ENCODE measurements at regions not wholly inside any gene's neighbourhood (a gene's known extent, or its start where the extent isn't known, plus 50 kb on each side); places are given as distances from the start of the nearest gene placed in this dataset.

DNA sequence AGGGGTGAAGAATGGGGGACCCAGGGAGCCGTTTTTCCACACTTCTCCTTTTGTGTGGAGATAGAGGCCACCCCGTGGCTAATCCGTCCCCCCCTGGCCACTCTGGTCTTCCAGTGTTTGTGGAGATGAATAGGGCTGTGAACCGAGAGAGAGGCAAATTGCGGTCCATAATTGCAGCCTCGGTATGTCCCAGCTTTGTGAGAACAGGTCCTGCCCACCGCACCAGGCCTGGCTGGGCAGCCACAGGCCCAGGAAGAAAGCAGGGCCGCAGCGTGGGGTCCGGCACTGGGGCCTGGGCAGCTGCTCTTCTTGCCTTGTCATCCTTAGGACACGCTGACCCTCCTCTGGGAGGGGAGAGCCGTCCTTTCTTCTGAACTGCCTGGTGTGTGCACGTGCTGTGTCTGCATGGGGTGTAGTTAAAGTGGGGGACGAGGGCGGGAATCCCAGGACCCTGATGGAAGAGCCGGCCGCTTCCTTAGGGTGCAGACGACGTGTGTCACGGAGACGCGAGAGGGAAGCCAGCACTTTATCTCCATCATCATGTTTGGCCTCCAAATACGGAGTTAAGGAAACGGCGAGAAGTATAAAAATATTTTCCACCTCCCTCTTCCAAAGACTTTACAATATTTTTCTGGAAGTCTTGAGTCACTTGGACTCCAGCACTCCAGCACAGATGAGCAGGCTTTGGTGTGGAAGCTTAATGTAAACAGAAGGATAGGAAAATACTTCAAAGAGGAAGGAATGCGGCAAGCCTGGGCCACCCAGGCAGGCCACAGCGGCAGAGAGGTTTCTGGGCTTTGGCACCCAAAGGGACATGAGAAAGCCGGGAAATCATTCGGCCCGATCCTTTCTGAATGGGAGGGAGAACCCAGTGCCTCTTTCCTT lies 1248.4 kb downstream of the BRD1 start:
- Histone ChIP-seq H3K14ac (replicated peaks; ENCODE audit: low read depth, low read length) (no peak overlapping the region), H2BK120ac (ENCODE audit: low read depth, low read length) (no peak overlapping the region), H3K9me3 (ENCODE audit: control insufficient read depth, insufficient read depth, low read length) (peaks cover 13% of the 10 kb centered on the region), H3K4ac (ENCODE audit: low read depth, low read length) (no peak overlapping the region), H3K18ac (ENCODE audit: low read depth, low read length) (no peak overlapping the region), H3K56ac (ENCODE audit: extremely low read depth, insufficient read depth, low read length) (no peak overlapping the region), H4K20me1 (ENCODE audit: insufficient read depth, low read length) (no peaks in the 10 kb centered on the region), H2BK5ac (ENCODE audit: low read depth, low read length, poor library complexity, severe bottlenecking) (no peak overlapping the region), H3K36me3 (ENCODE audit: control insufficient read depth, insufficient read depth, low read length) (no peaks in the 10 kb centered on the region), H2BK20ac (ENCODE audit: low read depth, low read length) (no peak overlapping the region), H3K4me3 (ENCODE audit: insufficient read depth, low read depth, low read length) (no peak overlapping the region), H4K5ac (ENCODE audit: low read depth, low read length) (no peak overlapping the region), H3K9ac (ENCODE audit: low read depth, low read length) (no peak overlapping the region), H3K23ac (ENCODE audit: low read depth, low read length) (no peak overlapping the region), H3K27ac (ENCODE audit: insufficient read depth, low read length) (no peak overlapping the region), H3K79me1 (ENCODE audit: low read depth in 1 of 2, low read length in 2 of 2) (no peaks in the 10 kb centered on the region), H4K91ac (ENCODE audit: insufficient read depth, low read depth, low read length) (no peak overlapping the region), H3K4me2 (ENCODE audit: low read depth, low read length) (no peak overlapping the region), H3K4me1 (ENCODE audit: control insufficient read depth, insufficient read depth, low read length) (no peaks in the 10 kb centered on the region), H3K27me3 (ENCODE audit: control insufficient read depth, insufficient read depth, low read length) (no peaks in the 10 kb centered on the region; the same call in 1 of the 2 replicates), H2AFZ (replicated peaks; ENCODE audit: low read length, poor library complexity) (no peak overlapping the region), H3K9me1 (ENCODE audit: insufficient read depth, low read length) (no peaks in the 10 kb centered on the region), H4K8ac (ENCODE audit: low read depth in 2 of 2, low read length in 2 of 2) (no peak overlapping the region), H2BK15ac (ENCODE audit: low read depth, low read length) (no peak overlapping the region), H2AK9ac (replicated peaks; ENCODE audit: low read depth, low read length, poor library complexity) (no peak overlapping the region), H2AK5ac (ENCODE audit: low read depth, low read length) (no peak overlapping the region)
- CTCF ChIA-PET: no interaction called here
- ATAC-seq (ENCODE audit: low read depth): no peak
- intact Hi-C loops (cut with micrococcal nuclease) (no loop called here), in situ Hi-C loops (cut with MboI; ENCODE audit: low sequenced_read_pairs) (no loop called here), dilution Hi-C loops (cut with HindIII; ENCODE audit: low sequenced_read_pairs, unreplicated experiment) (no loop called here)
- WGBS, 2 experiments (ENCODE audit: extremely low coverage in 2 of 2, insufficient read length in 1 of 2): 25% methylated on average over 8 of the region's 30 CpGs; no CpG with 5 or more reads in 1 of the 2 experiments
- BruUV-seq (replicated peaks): no TSS peak
- DNase-seq: no peak
- TF ChIP-seq, protein P1, sequence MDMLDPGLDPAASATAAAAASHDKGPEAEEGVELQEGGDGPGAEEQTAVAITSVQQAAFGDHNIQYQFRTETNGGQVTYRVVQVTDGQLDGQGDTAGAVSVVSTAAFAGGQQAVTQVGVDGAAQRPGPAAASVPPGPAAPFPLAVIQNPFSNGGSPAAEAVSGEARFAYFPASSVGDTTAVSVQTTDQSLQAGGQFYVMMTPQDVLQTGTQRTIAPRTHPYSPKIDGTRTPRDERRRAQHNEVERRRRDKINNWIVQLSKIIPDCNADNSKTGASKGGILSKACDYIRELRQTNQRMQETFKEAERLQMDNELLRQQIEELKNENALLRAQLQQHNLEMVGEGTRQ (IDR thresholded peaks at IDR 0.05; ENCODE audit: low read depth, low read length): no peak
- TF ChIP-seq, protein P2, sequence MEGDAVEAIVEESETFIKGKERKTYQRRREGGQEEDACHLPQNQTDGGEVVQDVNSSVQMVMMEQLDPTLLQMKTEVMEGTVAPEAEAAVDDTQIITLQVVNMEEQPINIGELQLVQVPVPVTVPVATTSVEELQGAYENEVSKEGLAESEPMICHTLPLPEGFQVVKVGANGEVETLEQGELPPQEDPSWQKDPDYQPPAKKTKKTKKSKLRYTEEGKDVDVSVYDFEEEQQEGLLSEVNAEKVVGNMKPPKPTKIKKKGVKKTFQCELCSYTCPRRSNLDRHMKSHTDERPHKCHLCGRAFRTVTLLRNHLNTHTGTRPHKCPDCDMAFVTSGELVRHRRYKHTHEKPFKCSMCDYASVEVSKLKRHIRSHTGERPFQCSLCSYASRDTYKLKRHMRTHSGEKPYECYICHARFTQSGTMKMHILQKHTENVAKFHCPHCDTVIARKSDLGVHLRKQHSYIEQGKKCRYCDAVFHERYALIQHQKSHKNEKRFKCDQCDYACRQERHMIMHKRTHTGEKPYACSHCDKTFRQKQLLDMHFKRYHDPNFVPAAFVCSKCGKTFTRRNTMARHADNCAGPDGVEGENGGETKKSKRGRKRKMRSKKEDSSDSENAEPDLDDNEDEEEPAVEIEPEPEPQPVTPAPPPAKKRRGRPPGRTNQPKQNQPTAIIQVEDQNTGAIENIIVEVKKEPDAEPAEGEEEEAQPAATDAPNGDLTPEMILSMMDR (conservative IDR thresholded peaks at IDR 0.05; ENCODE audit: low read depth, low read length): no peak
- TF ChIP-seq CEBPB (IDR thresholded peaks at IDR 0.05; ENCODE audit: low read depth, low read length): no peak
- TF ChIP-seq RAD21 (IDR thresholded peaks at IDR 0.05; ENCODE audit: low read length): no peak
- no peak for TF ChIP-seq NFE2L2 (IDR thresholded peaks at IDR 0.05; ENCODE audit: low read depth, low read length)
- no peak for TF ChIP-seq MXI1 (IDR thresholded peaks at IDR 0.05; ENCODE audit: borderline replicate concordance, low read depth, low read length)
- TF ChIP-seq MAZ (IDR thresholded peaks at IDR 0.05; ENCODE audit: borderline replicate concordance, low read depth, low read length): no peak
- TF ChIP-seq, protein P3, sequence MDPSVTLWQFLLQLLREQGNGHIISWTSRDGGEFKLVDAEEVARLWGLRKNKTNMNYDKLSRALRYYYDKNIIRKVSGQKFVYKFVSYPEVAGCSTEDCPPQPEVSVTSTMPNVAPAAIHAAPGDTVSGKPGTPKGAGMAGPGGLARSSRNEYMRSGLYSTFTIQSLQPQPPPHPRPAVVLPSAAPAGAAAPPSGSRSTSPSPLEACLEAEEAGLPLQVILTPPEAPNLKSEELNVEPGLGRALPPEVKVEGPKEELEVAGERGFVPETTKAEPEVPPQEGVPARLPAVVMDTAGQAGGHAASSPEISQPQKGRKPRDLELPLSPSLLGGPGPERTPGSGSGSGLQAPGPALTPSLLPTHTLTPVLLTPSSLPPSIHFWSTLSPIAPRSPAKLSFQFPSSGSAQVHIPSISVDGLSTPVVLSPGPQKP (IDR thresholded peaks at IDR 0.05; ENCODE audit: borderline replicate concordance, low read depth, low read length): no peak
- TF ChIP-seq RFX5 (IDR thresholded peaks at IDR 0.05; ENCODE audit: low read depth, low read length): no peak
- TF ChIP-seq MAFK (IDR thresholded peaks at IDR 0.05; ENCODE audit: low read depth, low read length): no peak
- no peak for TF ChIP-seq CHD1 (IDR thresholded peaks at IDR 0.05; ENCODE audit: low read depth, low read length)
- POLR2A ChIA-PET (ENCODE audit: unreplicated experiment): no interaction called here

Data from IMR-90 (cell line).